WTC11 (cell line): ENCODE measurements at regions not wholly inside any gene's neighbourhood (a gene's known extent, or its start where the extent isn't known, plus 50 kb on each side); places are given as distances from the start of the nearest gene placed in this dataset.

Experiments used
- E2F4 ChIP-seq: sonication (generic); formaldehyde crosslinking; IDR thresholded peaks from 2 replicates; pipeline ENCODE4 v1.8.1; 2022; ENCODE audit warnings: low read depth, mild to moderate bottlenecking, moderate library complexity, missing genetic modification reagents, borderline replicate concordance
- ETV6 ChIP-seq: sonication (generic); formaldehyde crosslinking; IDR thresholded peaks from 2 replicates; pipeline ENCODE4 v1.8.1; 2022; ENCODE audit warnings: mild to moderate bottlenecking, missing genetic modification reagents
- FOXK1 ChIP-seq: sonication (generic); formaldehyde crosslinking; IDR thresholded peaks from 2 replicates; pipeline ENCODE4 v1.8.0; 2022; ENCODE audit warnings: mild to moderate bottlenecking, moderate library complexity, missing genetic modification reagents
- FOXP4 ChIP-seq: sonication (generic); formaldehyde crosslinking; IDR thresholded peaks from 2 replicates; pipeline ENCODE4 v1.8.0; 2022; ENCODE audit warnings: mild to moderate bottlenecking, missing genetic modification reagents
- MYBL2 ChIP-seq: sonication (generic); formaldehyde crosslinking; IDR thresholded peaks from 2 replicates; pipeline ENCODE4 v1.8.1; 2023; ENCODE audit warnings: mild to moderate bottlenecking, moderate library complexity, missing genetic modification reagents
- NR1H2 ChIP-seq: sonication (generic); formaldehyde crosslinking; IDR thresholded peaks from 2 replicates; pipeline ENCODE4 v1.9.0; 2021; ENCODE audit warnings: mild to moderate bottlenecking, moderate library complexity, missing genetic modification reagents
- PREB ChIP-seq: sonication (generic); formaldehyde crosslinking; IDR thresholded peaks from 2 replicates; pipeline ENCODE4 v1.8.1; 2022; ENCODE audit warnings: mild to moderate bottlenecking, missing genetic modification reagents, moderate library complexity, borderline replicate concordance
- SP1 ChIP-seq: sonication (generic); formaldehyde crosslinking; conservative IDR thresholded peaks from 2 replicates; pipeline ENCODE4 v1.8.1; 2022; ENCODE audit warnings: missing genetic modification reagents
- TEAD4 ChIP-seq: sonication (generic); formaldehyde crosslinking; IDR thresholded peaks from 2 replicates; pipeline ENCODE4 v1.8.0; 2022; ENCODE audit warnings: mild to moderate bottlenecking, missing genetic modification reagents
- ZNF263 ChIP-seq: sonication (generic); formaldehyde crosslinking; IDR thresholded peaks from 2 replicates; pipeline ENCODE4 v1.8.1; 2022; ENCODE audit warnings: low read depth, mild to moderate bottlenecking, moderate library complexity, missing genetic modification reagents
- TF ChIP-seq, protein P1 (sequence below): fragments of 200-600 bp; IDR thresholded peaks from 2 replicates; pipeline ENCODE4 v1.8.0; 2022; ENCODE audit warnings: antibody characterized with exemption
- TF ChIP-seq, protein P2 (sequence below): sonication (generic); formaldehyde crosslinking; IDR thresholded peaks from 2 replicates; pipeline ENCODE4 v1.8.1; 2023; ENCODE audit warnings: mild to moderate bottlenecking, missing genetic modification reagents, moderate library complexity
- TF ChIP-seq, protein P3 (sequence below): sonication (generic); formaldehyde crosslinking; IDR thresholded peaks from 2 replicates; pipeline ENCODE4 v1.8.0; 2022; ENCODE audit warnings: mild to moderate bottlenecking, missing genetic modification reagents

DNA sequence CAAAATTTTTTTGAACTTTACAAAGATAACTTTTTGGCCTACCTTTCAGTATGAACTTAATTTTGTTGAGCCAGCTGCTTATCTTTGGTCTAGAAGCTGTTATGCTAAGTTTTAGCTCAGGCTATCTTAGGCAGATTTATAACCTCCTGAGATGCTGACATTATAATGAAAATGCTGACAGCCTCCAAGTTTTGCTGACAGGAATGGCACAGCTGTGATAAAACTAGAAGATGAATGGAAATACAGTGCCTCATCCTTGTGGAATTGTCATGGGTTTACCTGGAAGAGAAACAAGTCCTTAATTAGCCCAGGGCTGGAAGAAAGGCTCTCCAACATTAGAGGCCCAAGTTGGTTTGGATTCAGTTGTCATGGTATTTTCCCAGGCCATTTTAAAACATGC is 123.3 kb downstream of the OXSM start:
- TF ChIP-seq, protein P1, sequence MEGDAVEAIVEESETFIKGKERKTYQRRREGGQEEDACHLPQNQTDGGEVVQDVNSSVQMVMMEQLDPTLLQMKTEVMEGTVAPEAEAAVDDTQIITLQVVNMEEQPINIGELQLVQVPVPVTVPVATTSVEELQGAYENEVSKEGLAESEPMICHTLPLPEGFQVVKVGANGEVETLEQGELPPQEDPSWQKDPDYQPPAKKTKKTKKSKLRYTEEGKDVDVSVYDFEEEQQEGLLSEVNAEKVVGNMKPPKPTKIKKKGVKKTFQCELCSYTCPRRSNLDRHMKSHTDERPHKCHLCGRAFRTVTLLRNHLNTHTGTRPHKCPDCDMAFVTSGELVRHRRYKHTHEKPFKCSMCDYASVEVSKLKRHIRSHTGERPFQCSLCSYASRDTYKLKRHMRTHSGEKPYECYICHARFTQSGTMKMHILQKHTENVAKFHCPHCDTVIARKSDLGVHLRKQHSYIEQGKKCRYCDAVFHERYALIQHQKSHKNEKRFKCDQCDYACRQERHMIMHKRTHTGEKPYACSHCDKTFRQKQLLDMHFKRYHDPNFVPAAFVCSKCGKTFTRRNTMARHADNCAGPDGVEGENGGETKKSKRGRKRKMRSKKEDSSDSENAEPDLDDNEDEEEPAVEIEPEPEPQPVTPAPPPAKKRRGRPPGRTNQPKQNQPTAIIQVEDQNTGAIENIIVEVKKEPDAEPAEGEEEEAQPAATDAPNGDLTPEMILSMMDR = no peak
- TF ChIP-seq NR1H2 (CRISPR knock-in tag) = no peak
- TF ChIP-seq ZNF263 (CRISPR knock-in tag) = no peak
- TF ChIP-seq, protein P2, sequence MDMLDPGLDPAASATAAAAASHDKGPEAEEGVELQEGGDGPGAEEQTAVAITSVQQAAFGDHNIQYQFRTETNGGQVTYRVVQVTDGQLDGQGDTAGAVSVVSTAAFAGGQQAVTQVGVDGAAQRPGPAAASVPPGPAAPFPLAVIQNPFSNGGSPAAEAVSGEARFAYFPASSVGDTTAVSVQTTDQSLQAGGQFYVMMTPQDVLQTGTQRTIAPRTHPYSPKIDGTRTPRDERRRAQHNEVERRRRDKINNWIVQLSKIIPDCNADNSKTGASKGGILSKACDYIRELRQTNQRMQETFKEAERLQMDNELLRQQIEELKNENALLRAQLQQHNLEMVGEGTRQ (CRISPR knock-in tag) = no peak
- no peak for TF ChIP-seq FOXK1
- no peak for TF ChIP-seq PREB (CRISPR knock-in tag)
- TF ChIP-seq FOXP4 (CRISPR knock-in tag) = no peak
- TF ChIP-seq ETV6 (CRISPR knock-in tag) = no peak
- no peak for TF ChIP-seq SP1 (CRISPR knock-in tag)
- TF ChIP-seq MYBL2 = no peak
- no peak for TF ChIP-seq TEAD4 (CRISPR knock-in tag)
- TF ChIP-seq E2F4 (CRISPR knock-in tag) = no peak
- TF ChIP-seq, protein P3, sequence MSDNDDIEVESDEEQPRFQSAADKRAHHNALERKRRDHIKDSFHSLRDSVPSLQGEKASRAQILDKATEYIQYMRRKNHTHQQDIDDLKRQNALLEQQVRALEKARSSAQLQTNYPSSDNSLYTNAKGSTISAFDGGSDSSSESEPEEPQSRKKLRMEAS = no peak
